ENCODE measurements at regions not wholly inside any gene's neighbourhood (a gene's known extent, or its start where the extent isn't known, plus 50 kb on each side); places are given as distances from the start of the nearest gene placed in this dataset.

GRCh38 chr6:169041078-169041477 is 212.6 kb downstream of the THBS2 start:
- no peak for TF ChIP-seq CTCF (IDR thresholded peaks at IDR 0.05)
- no peak for TF ChIP-seq EZH2 (IDR thresholded peaks at IDR 0.05; ENCODE audit: borderline replicate concordance, insufficient read depth, low read depth, low read length, poor library complexity, severe bottlenecking)

Measured in B cell (primary cell).